ENCODE measurements at regions not wholly inside any gene's neighbourhood (a gene's known extent, or its start where the extent isn't known, plus 50 kb on each side); places are given as distances from the start of the nearest gene placed in this dataset.

- H3K4me1 ChIP-seq = no peaks in the 10 kb centered on the region
- DNase-seq (ENCODE audit: low spot score in 2 of 2) = no peak
- no peaks in the 10 kb centered on the region for H3K9me3 ChIP-seq
- WGBS, 2 donors = 91 to 94% methylated on average over 4 of the region's 4 CpGs
- H3K27ac ChIP-seq = no peak overlapping the region
- H3K4me3 ChIP-seq = no peak overlapping the region
- TF ChIP-seq POLR2A (IDR thresholded peaks at IDR 0.05) = no peak
- TF ChIP-seq EP300 (IDR thresholded peaks at IDR 0.05) = no peak
- no peaks in the 10 kb centered on the region for H3K27me3 ChIP-seq
- no peaks in the 10 kb centered on the region for H3K36me3 ChIP-seq
These were observed 308.8 kb upstream of the USP24 start for GRCh38 chr1:55524006-55524405.

- DNase-seq (ENCODE audit: low spot score in 2 of 2) = no peak
- H3K36me3 ChIP-seq = no peaks in the 10 kb centered on the region
- H3K27me3 ChIP-seq = no peaks in the 10 kb centered on the region
- H3K4me3 ChIP-seq = no peak overlapping the region
- no peak for TF ChIP-seq EP300 (IDR thresholded peaks at IDR 0.05)
- TF ChIP-seq POLR2A (IDR thresholded peaks at IDR 0.05) = no peak
- no peak overlapping the region for H3K27ac ChIP-seq
- WGBS, 2 donors = 60 to 62% methylated on average over 2 of the region's 2 CpGs
- no peaks in the 10 kb centered on the region for H3K4me1 ChIP-seq
- H3K9me3 ChIP-seq = no peaks in the 10 kb centered on the region
These were observed 307.8 kb upstream of the USP24 start for GRCh38 chr1:55522982-55523381.

GRCh38 chr1:55522353-55522903 is 307.3 kb upstream of the USP24 start:
- H3K4me1 ChIP-seq = no peaks in the 10 kb centered on the region
- DNase-seq (ENCODE audit: low spot score in 2 of 2) = no peak
- H3K9me3 ChIP-seq = no peaks in the 10 kb centered on the region
- no peak for TF ChIP-seq POLR2A (IDR thresholded peaks at IDR 0.05)
- H3K36me3 ChIP-seq = no peaks in the 10 kb centered on the region
- H3K27me3 ChIP-seq = no peaks in the 10 kb centered on the region
- no peak overlapping the region for H3K4me3 ChIP-seq
- 85 to 87% methylated on average over 7 of the region's 7 CpGs for WGBS, 2 donors
- no peak overlapping the region for H3K27ac ChIP-seq

- DNase-seq (ENCODE audit: low spot score in 2 of 2) = no peak
- no peaks in the 10 kb centered on the region for H3K4me1 ChIP-seq
- no peak overlapping the region for H3K27ac ChIP-seq
- H3K27me3 ChIP-seq = no peaks in the 10 kb centered on the region
- no peak overlapping the region for H3K4me3 ChIP-seq
- H3K9me3 ChIP-seq = no peaks in the 10 kb centered on the region
- no peaks in the 10 kb centered on the region for H3K36me3 ChIP-seq
- 98 to 100% methylated on average over 2 of the region's 2 CpGs for WGBS, 2 donors
- no peak for TF ChIP-seq EP300 (IDR thresholded peaks at IDR 0.05)
- TF ChIP-seq CTCF (IDR thresholded peaks at IDR 0.05) = no peak
- TF ChIP-seq POLR2A (IDR thresholded peaks at IDR 0.05) = no peak
These were observed 305.7 kb upstream of the USP24 start for GRCh38 chr1:55520861-55521260.

- H3K27me3 ChIP-seq = no peaks in the 10 kb centered on the region
- WGBS, 2 donors = 72 to 74% methylated on average over 6 of the region's 6 CpGs
- H3K4me1 ChIP-seq = no peaks in the 10 kb centered on the region
- no peak for DNase-seq (ENCODE audit: low spot score in 2 of 2)
- no peaks in the 10 kb centered on the region for H3K9me3 ChIP-seq
- H3K27ac ChIP-seq = no peak overlapping the region
- no peak for TF ChIP-seq EP300 (IDR thresholded peaks at IDR 0.05)
- TF ChIP-seq CTCF (IDR thresholded peaks at IDR 0.05) = no peak
- no peaks in the 10 kb centered on the region for H3K36me3 ChIP-seq
- H3K4me3 ChIP-seq = no peak overlapping the region
These were observed 304.9 kb upstream of the USP24 start for GRCh38 chr1:55519937-55520683.

GRCh38 chr1:55519276-55519675 is 304.1 kb upstream of the USP24 start:
- H3K27me3 ChIP-seq = no peaks in the 10 kb centered on the region
- H3K9me3 ChIP-seq = no peaks in the 10 kb centered on the region
- DNase-seq (ENCODE audit: low spot score in 2 of 2) = no peak
- no peak overlapping the region for H3K4me3 ChIP-seq
- no peak overlapping the region for H3K27ac ChIP-seq
- no peaks in the 10 kb centered on the region for H3K36me3 ChIP-seq
- H3K4me1 ChIP-seq = no peaks in the 10 kb centered on the region
- TF ChIP-seq CTCF (IDR thresholded peaks at IDR 0.05) = no peak
- no peak for TF ChIP-seq EP300 (IDR thresholded peaks at IDR 0.05)
- TF ChIP-seq POLR2A (IDR thresholded peaks at IDR 0.05) = no peak
- 36 to 39% methylated on average over 1 of the region's 1 CpG for WGBS, 2 donors

All from tibial nerve (tissue), 4 donors.